ENCODE measurements at regions not wholly inside any gene's neighbourhood (a gene's known extent, or its start where the extent isn't known, plus 50 kb on each side); places are given as distances from the start of the nearest gene placed in this dataset.

GRCh38 chr18:78625847-78626246 is 353.8 kb upstream of the SALL3 start:
- TF ChIP-seq, protein P1, sequence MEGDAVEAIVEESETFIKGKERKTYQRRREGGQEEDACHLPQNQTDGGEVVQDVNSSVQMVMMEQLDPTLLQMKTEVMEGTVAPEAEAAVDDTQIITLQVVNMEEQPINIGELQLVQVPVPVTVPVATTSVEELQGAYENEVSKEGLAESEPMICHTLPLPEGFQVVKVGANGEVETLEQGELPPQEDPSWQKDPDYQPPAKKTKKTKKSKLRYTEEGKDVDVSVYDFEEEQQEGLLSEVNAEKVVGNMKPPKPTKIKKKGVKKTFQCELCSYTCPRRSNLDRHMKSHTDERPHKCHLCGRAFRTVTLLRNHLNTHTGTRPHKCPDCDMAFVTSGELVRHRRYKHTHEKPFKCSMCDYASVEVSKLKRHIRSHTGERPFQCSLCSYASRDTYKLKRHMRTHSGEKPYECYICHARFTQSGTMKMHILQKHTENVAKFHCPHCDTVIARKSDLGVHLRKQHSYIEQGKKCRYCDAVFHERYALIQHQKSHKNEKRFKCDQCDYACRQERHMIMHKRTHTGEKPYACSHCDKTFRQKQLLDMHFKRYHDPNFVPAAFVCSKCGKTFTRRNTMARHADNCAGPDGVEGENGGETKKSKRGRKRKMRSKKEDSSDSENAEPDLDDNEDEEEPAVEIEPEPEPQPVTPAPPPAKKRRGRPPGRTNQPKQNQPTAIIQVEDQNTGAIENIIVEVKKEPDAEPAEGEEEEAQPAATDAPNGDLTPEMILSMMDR (IDR thresholded peaks at IDR 0.05), result no peak
- no peak for TF ChIP-seq POLR2A (IDR thresholded peaks at IDR 0.05)

Data from heart left ventricle (tissue), 13 donors.